A673 (cell line): ENCODE measurements at regions not wholly inside any gene's neighbourhood (a gene's known extent, or its start where the extent isn't known, plus 50 kb on each side); places are given as distances from the start of the nearest gene placed in this dataset.

Experiments used
- BruUV-seq: library from RNA; stranded (reverse); fragments of 400-500 nt; replicated peaks from 2 replicates; lab custom pipeline; 2021; lab: Mats Ljungman, UMichigan
- CTCF ChIA-PET: fragments of 300-600 bp; sonication (Branson Sonifier 250); formaldehyde crosslinking; loops from one replicate; lab custom pipeline; 2022; ENCODE audit warnings: antibody characterized with exemption; lab: Charles Lee
- POLR2A ChIA-PET: fragments of 300-600 bp; sonication (Branson Sonifier 250); formaldehyde crosslinking; loops from one replicate; lab custom pipeline; 2022; ENCODE audit warnings: antibody characterized with exemption; ENCODE audit not compliant: low non-redundant PET; lab: Charles Lee
- DNase-seq: peaks from one replicate; pipeline ENCODE4 v3.0.0-alpha.2; 2015; ENCODE audit warnings: low spot score
- H3K27ac ChIP-seq: fragments of 200-600 bp; sonication (generic); 2 replicates; pipeline ENCODE4 v1.5.1; 2016; ENCODE audit warnings: mixed run types, low read depth, mild to moderate bottlenecking, mixed read lengths, antibody characterized with exemption, low read length; ENCODE audit not compliant: poor library complexity, severe bottlenecking
- H3K27me3 ChIP-seq: fragments of 200-600 bp; sonication (generic); replicated peaks from 2 replicates; pipeline ENCODE4 v1.6.1; 2017; ENCODE audit warnings: mixed run types, low read depth, mild to moderate bottlenecking, mixed read lengths, antibody characterized with exemption, low read length; ENCODE audit not compliant: insufficient read depth, poor library complexity
- H3K36me3 ChIP-seq: fragments of 200-600 bp; sonication (generic); 2 replicates; pipeline ENCODE4 v1.6.1; 2016; ENCODE audit warnings: mixed run types, mild to moderate bottlenecking, mixed read lengths, antibody characterized with exemption, low read length; ENCODE audit not compliant: insufficient read depth, poor library complexity, severe bottlenecking
- H3K4me1 ChIP-seq: fragments of 200-600 bp; sonication (generic); 2 replicates; pipeline ENCODE4 v1.6.1; 2017; ENCODE audit warnings: mixed run types, mild to moderate bottlenecking, mixed read lengths, antibody characterized with exemption, low read length; ENCODE audit not compliant: insufficient read depth, poor library complexity, severe bottlenecking
- H3K4me3 ChIP-seq: fragments of 200-600 bp; sonication (generic); 2 replicates; pipeline ENCODE4 v1.5.1; 2016; ENCODE audit warnings: low read depth, mixed run types, mild to moderate bottlenecking, mixed read lengths, low read length; ENCODE audit not compliant: poor library complexity, severe bottlenecking
- H3K9me3 ChIP-seq: fragments of 200-600 bp; sonication (generic); 2 replicates; pipeline ENCODE4 v1.6.1; 2016; ENCODE audit warnings: mixed run types, low read depth, mild to moderate bottlenecking, mixed read lengths, antibody characterized with exemption, low read length; ENCODE audit not compliant: poor library complexity, severe bottlenecking
- CTCF ChIP-seq: fragments of 300-800, 200-600 bp; sonication (generic); conservative IDR thresholded peaks from 2 replicates; pipeline ENCODE4 v1.5.1; 2017; ENCODE audit warnings: low read depth, mild to moderate bottlenecking, antibody characterized with exemption, low read length, moderate library complexity, mixed read lengths
- EZH2 ChIP-seq: fragments of 200-600 bp; sonication (generic); IDR thresholded peaks from 2 replicates; pipeline ENCODE4 v1.6.1; 2017; ENCODE audit warnings: borderline replicate concordance, low read depth, mild to moderate bottlenecking, mixed read lengths, antibody characterized with exemption, low read length; ENCODE audit not compliant: poor library complexity, severe bottlenecking
- intact Hi-C: fragments of 100-400 bp; cut with micrococcal nuclease; formaldehyde crosslinking; loops from one replicate; pipeline ENCODE4 v1.10.0; 2022; ENCODE audit not compliant: unreplicated experiment

GRCh38 chr20:24742436-24742835 is 206.6 kb upstream of the CST7 start:
- CTCF ChIA-PET, result no interaction called here
- TF ChIP-seq CTCF, result no peak
- no peak for TF ChIP-seq EZH2
- Histone ChIP-seq H3K27ac (no peak overlapping the region), H3K4me1 (peaks cover 9% of the 10 kb centered on the region), H3K36me3 (no peaks in the 10 kb centered on the region), H3K27me3 (no peaks in the 10 kb centered on the region), H3K4me3 (no peak overlapping the region), H3K9me3 (no peaks in the 10 kb centered on the region)
- intact Hi-C loops, result no loop called here
- no peak for DNase-seq
- no TSS peak for BruUV-seq
- POLR2A ChIA-PET, result no interaction called here

- H3K4me3 ChIP-seq, result no peak overlapping the region
- DNase-seq, result no peak
- H3K27me3 ChIP-seq, result no peaks in the 10 kb centered on the region
- intact Hi-C loops, result no loop called here
- ChIA-PET POLR2A (no interaction called here), CTCF (no interaction called here)
- TF ChIP-seq CTCF (no peak), EZH2 (no peak)
- no peaks in the 10 kb centered on the region for H3K36me3 ChIP-seq
- H3K4me1 ChIP-seq, result peaks cover 9% of the 10 kb centered on the region
- no peaks in the 10 kb centered on the region for H3K9me3 ChIP-seq
- H3K27ac ChIP-seq, result no peak overlapping the region
- no TSS peak for BruUV-seq
Observed at GRCh38 chr20:24742989-24743388, 206.1 kb upstream of the CST7 start.

- no peak overlapping the region for H3K4me3 ChIP-seq
- no peaks in the 10 kb centered on the region for H3K9me3 ChIP-seq
- H3K4me1 ChIP-seq, result peaks cover 9% of the 10 kb centered on the region
- no peak for TF ChIP-seq EZH2
- no peak for TF ChIP-seq CTCF
- H3K36me3 ChIP-seq, result no peaks in the 10 kb centered on the region
- H3K27ac ChIP-seq, result no peak overlapping the region
- POLR2A ChIA-PET, result no interaction called here
- no peak for DNase-seq
- CTCF ChIA-PET, result no interaction called here
- BruUV-seq, result no TSS peak
- intact Hi-C loops, result no loop called here
- no peaks in the 10 kb centered on the region for H3K27me3 ChIP-seq
Observed at GRCh38 chr20:24743641-24744040, 205.4 kb upstream of the CST7 start.
